ENCODE measurements at regions not wholly inside any gene's neighbourhood (a gene's known extent, or its start where the extent isn't known, plus 50 kb on each side); places are given as distances from the start of the nearest gene placed in this dataset.

- no peak for TF ChIP-seq ZNF274 (IDR thresholded peaks at IDR 0.05; ENCODE audit: low read depth, low read length)
- TF ChIP-seq YY1 (IDR thresholded peaks at IDR 0.05; ENCODE audit: insufficient read depth, insufficient read length), result no peak
- TF ChIP-seq SUZ12 (IDR thresholded peaks at IDR 0.05; ENCODE audit: extremely low read depth, insufficient read depth, insufficient read length), result no peak
Observed at GRCh38 chr6:74733830-74734620, 471.8 kb downstream of the COL12A1 start.

Data from NT2/D1 (cell line).